CD4-positive, alpha-beta T cell treated with Interleukin-15 for 1 hour (primary cell): ENCODE measurements at regions not wholly inside any gene's neighbourhood (a gene's known extent, or its start where the extent isn't known, plus 50 kb on each side); places are given as distances from the start of the nearest gene placed in this dataset.

Experiments
- DNase-seq: peaks from one replicate; pipeline ENCODE4 v3.0.0-alpha.2; 2020

- DNase-seq: no peak
Observed at GRCh38 chr12:107539196-107539939, 146.2 kb upstream of the PWP1 start.

GRCh38 chr12:107541001-107541705, 144.4 kb upstream of the PWP1 start:
- no peak for DNase-seq

GRCh38 chr12:107543416-107543815, 142.2 kb upstream of the PWP1 start:
- DNase-seq: no peak

- no peak for DNase-seq
Observed at GRCh38 chr12:107543841-107544240, 141.8 kb upstream of the PWP1 start.

- no peak for DNase-seq
Observed at GRCh38 chr12:107544937-107545336, 140.7 kb upstream of the PWP1 start.

GRCh38 chr12:107545737-107546353, 139.8 kb upstream of the PWP1 start:
- no peak for DNase-seq

- DNase-seq: no peak
Observed at GRCh38 chr12:107547389-107547788, 138.2 kb upstream of the PWP1 start.

GRCh38 chr12:107549651-107550480, 135.7 kb upstream of the PWP1 start:
- DNase-seq: no peak

- no peak for DNase-seq
Observed at GRCh38 chr12:107551434-107551833, 134.2 kb upstream of the PWP1 start.

- no peak for DNase-seq
Observed at GRCh38 chr12:107552263-107552662, 133.3 kb upstream of the PWP1 start.

- no peak for DNase-seq
Observed at GRCh38 chr12:107553211-107553765, 132.3 kb upstream of the PWP1 start.

GRCh38 chr12:107554941-107555340, 130.7 kb upstream of the PWP1 start:
- DNase-seq: no peak

- no peak for DNase-seq
Observed at GRCh38 chr12:107557026-107557425, 128.6 kb upstream of the PWP1 start.

- no peak for DNase-seq
Observed at GRCh38 chr12:107557589-107558100, 128.0 kb upstream of the PWP1 start.

- DNase-seq: no peak
Observed at GRCh38 chr12:107558141-107558815, 127.3 kb upstream of the PWP1 start.

GRCh38 chr12:107558816-107559382, 126.7 kb upstream of the PWP1 start:
- no peak for DNase-seq

GRCh38 chr12:107560165-107560898, 125.3 kb upstream of the PWP1 start:
- DNase-seq: no peak

- DNase-seq: no peak
Observed at GRCh38 chr12:107560899-107561285, 124.7 kb upstream of the PWP1 start.

- DNase-seq: no peak
Observed at GRCh38 chr12:107564946-107565345, 120.7 kb upstream of the PWP1 start.

- no peak for DNase-seq
Observed at GRCh38 chr12:107565551-107565950, 120.0 kb upstream of the PWP1 start.
